GM18507 (cell line): ENCODE measurements at regions not wholly inside any gene's neighbourhood (a gene's known extent, or its start where the extent isn't known, plus 50 kb on each side); places are given as distances from the start of the nearest gene placed in this dataset.
A peak's percentile ranks its signal among the peaks of the same experiment; 100 is the strongest.
"Not testable (repeated sequence)": the region's sequence is repeated elsewhere in the genome, so short reads cannot be mapped to it uniquely, and the experiment has no call there.

Source experiments
- DNase-seq: peaks from one replicate; pipeline ENCODE4 v3.0.0; 2011; ENCODE audit warnings: low read depth; ENCODE audit not compliant: insufficient read length; ENCODE audit errors: extremely low spot score
- FAIRE-seq: peaks from 2 replicates; lab custom pipeline; 2011; peaks lifted over from hg19 to GRCh38; lab: Jason Lieb, UNC

GRCh38 chr15:22134941-22135566 lies 54.7 kb downstream of the OR4M2 start:
- not testable (repeated sequence) for DNase-seq, FAIRE-seq

GRCh38 chr15:22137572-22137971 lies 57.2 kb downstream of the OR4M2 start:
- not testable (repeated sequence) for DNase-seq

GRCh38 chr15:22141106-22141505 lies 60.8 kb downstream of the OR4M2 start:
- not testable (repeated sequence) for FAIRE-seq, DNase-seq

More at GRCh38 chr15:22137572-22137971, 57.2 kb downstream of the OR4M2 start:
- FAIRE-seq = not testable (repeated sequence)

- DNase-seq = not testable (repeated sequence)
- peak; percentile 60 for FAIRE-seq
Measured at GRCh38 chr15:22148109-22148508, 67.8 kb downstream of the OR4M2 start.

- not testable (repeated sequence) for FAIRE-seq
Measured at GRCh38 chr15:22158243-22158642, 77.9 kb downstream of the OR4M2 start.

GRCh38 chr15:22160283-22160682 lies 80.0 kb downstream of the OR4M2 start:
- peak; percentile 87 for FAIRE-seq
- DNase-seq = not testable (repeated sequence)

More at GRCh38 chr15:22158243-22158642, 77.9 kb downstream of the OR4M2 start:
- not testable (repeated sequence) for DNase-seq

- not testable (repeated sequence) for DNase-seq
- FAIRE-seq = peak; percentile 76
Measured at GRCh38 chr15:22160741-22161140, 80.4 kb downstream of the OR4M2 start.

- not testable (repeated sequence) for DNase-seq
- FAIRE-seq = peak; percentile 86
Measured at GRCh38 chr15:22161398-22161797, 81.1 kb downstream of the OR4M2 start.

GRCh38 chr15:22163715-22164114 lies 83.4 kb downstream of the OR4M2 start:
- FAIRE-seq, DNase-seq: not testable (repeated sequence)

GRCh38 chr15:22167521-22167920 lies 87.2 kb downstream of the OR4M2 start:
- not testable (repeated sequence) for DNase-seq, FAIRE-seq

- FAIRE-seq = peak; percentile 95
- DNase-seq = not testable (repeated sequence)
Measured at GRCh38 chr15:22173029-22173998, 93.0 kb downstream of the OR4M2 start.

- not testable (repeated sequence) for DNase-seq, FAIRE-seq
Measured at GRCh38 chr15:22174088-22174487, 93.8 kb downstream of the OR4M2 start.

GRCh38 chr15:22177965-22178364 lies 97.6 kb downstream of the OR4M2 start:
- DNase-seq = not testable (repeated sequence)
- peak; percentile 80 for FAIRE-seq

- FAIRE-seq, DNase-seq: not testable (repeated sequence)
Measured at GRCh38 chr15:22178438-22178837, 98.1 kb downstream of the OR4M2 start.

- not testable (repeated sequence) for FAIRE-seq, DNase-seq
Measured at GRCh38 chr15:22179043-22179442, 98.7 kb downstream of the OR4M2 start.

- not testable (repeated sequence) for FAIRE-seq
Measured at GRCh38 chr15:22180611-22181010, 100.3 kb downstream of the OR4M2 start.

GRCh38 chr15:22184678-22185077 lies 104.4 kb downstream of the OR4M2 start:
- not testable (repeated sequence) for DNase-seq
- FAIRE-seq = peak; percentile 57

More at GRCh38 chr15:22180611-22181010, 100.3 kb downstream of the OR4M2 start:
- DNase-seq = not testable (repeated sequence)

GRCh38 chr15:22186846-22187532 lies 106.7 kb downstream of the OR4M2 start:
- DNase-seq, FAIRE-seq: not testable (repeated sequence)

GRCh38 chr15:22191818-22192217 lies 111.5 kb downstream of the OR4M2 start:
- FAIRE-seq = not testable (repeated sequence)

More at GRCh38 chr15:22191818-22192217, 111.5 kb downstream of the OR4M2 start:
- not testable (repeated sequence) for DNase-seq
